K562 (cell line): ENCODE measurements at regions not wholly inside any gene's neighbourhood (a gene's known extent, or its start where the extent isn't known, plus 50 kb on each side); places are given as distances from the start of the nearest gene placed in this dataset.

Source experiments
- ATAC-seq: fragments of 200-7000 bp; cut with Tn5 transposase; 3 replicates; pipeline ENCODE4 v1.9.1; 2020; ENCODE audit warnings: moderate library complexity
- BruUV-seq: library from RNA; stranded (reverse); fragments of 400-500 nt; replicated peaks from 2 replicates; lab custom pipeline; 2021; lab: Mats Ljungman, UMichigan
- CTCF ChIA-PET: fragments of 300-600 bp; formaldehyde crosslinking; extraction: SDS; loops from one replicate; lab custom pipeline; 2021; ENCODE audit warnings: low intra/inter-chr PET ratio; lab: Yijun Ruan, JAX
- POLR2A ChIA-PET: fragments of 300-600, 350-650 bp; sonication (Branson Sonifier 250); formaldehyde crosslinking; extraction: SDS; loops from one replicate; lab custom pipeline; 2021; ENCODE audit warnings: antibody characterized with exemption, inconsistent platforms; lab: Yijun Ruan, JAX
- DNase-seq, 4 experiments: peaks; one replicate each; pipeline versions ENCODE4 v3.0.0 to v3.0.0-alpha.2; 2011 to 2018; ENCODE audit warnings: low spot score in 3 of 4, mixed read lengths in 3 of 4; ENCODE audit errors: extremely low read depth in 1 of 4
- FAIRE-seq: peaks from 2 replicates; lab custom pipeline; 2011; peaks lifted over from hg19 to GRCh38; lab: Jason Lieb, UNC
- H2AFZ ChIP-seq: 2 replicates; pipeline ENCODE4 v1.6.0; 2011; ENCODE audit warnings: low read depth, low read length, control low read depth, inconsistent platforms
- H3K27ac ChIP-seq: fragments of 200-600 bp; 3 replicates; pipeline ENCODE4 v1.8.0; 2011; ENCODE audit warnings: low read depth, mild to moderate bottlenecking, control low read depth, inconsistent platforms, low read length, moderate library complexity, mixed read lengths; ENCODE audit errors: extremely low read depth
- H3K27me3 ChIP-seq, 2 experiments: fragments of 300-600 bp in 1 of 2; 2 replicates in 1 of 2; 3 replicates in 1 of 2; pipeline versions ENCODE4 v1.6.0 to v1.8.0; 2011; ENCODE audit warnings: inconsistent platforms in 2 of 2, low read length in 2 of 2, mild to moderate bottlenecking in 1 of 2, mixed read lengths in 1 of 2, moderate library complexity in 1 of 2; ENCODE audit not compliant: control insufficient read depth in 2 of 2, insufficient read depth in 2 of 2
- H3K36me3 ChIP-seq: fragments of 300-600 bp; 3 replicates; pipeline ENCODE4 v1.8.0; 2011; ENCODE audit warnings: mild to moderate bottlenecking, low read length, inconsistent platforms; ENCODE audit not compliant: control insufficient read depth, insufficient read depth
- H3K4me1 ChIP-seq, 2 experiments: fragments of 200-600 bp in 1 of 2; replicated peaks in 1 of 2; 2 replicates in 1 of 2; 3 replicates in 1 of 2; pipeline versions ENCODE4 v1.5.1 to v1.8.0; 2011; ENCODE audit warnings: inconsistent platforms in 2 of 2, low read length in 2 of 2, mild to moderate bottlenecking in 1 of 2, mixed read lengths in 1 of 2, moderate library complexity in 1 of 2; ENCODE audit not compliant: control insufficient read depth in 2 of 2, insufficient read depth in 2 of 2
- H3K4me2 ChIP-seq: 2 replicates; pipeline ENCODE4 v1.6.1; 2011; ENCODE audit warnings: low read length, control low read depth, inconsistent platforms, mixed read lengths; ENCODE audit not compliant: insufficient read depth
- H3K4me3 ChIP-seq: fragments of 200-600 bp; sonication (generic), shearing (Covaris generic); 2 replicates; pipeline ENCODE4 v1.5.1; 2016; ENCODE audit warnings: control low read depth, inconsistent platforms
- H3K79me2 ChIP-seq: fragments of 200-600 bp; 3 replicates; pipeline ENCODE4 v1.8.0; 2011; ENCODE audit warnings: low read length, inconsistent platforms; ENCODE audit not compliant: control insufficient read depth, insufficient read depth
- H3K9ac ChIP-seq, 2 experiments: 2 replicates each; pipeline versions ENCODE4 v1.6.0 to v1.6.1; 2011; ENCODE audit warnings: low read depth in 2 of 2, low read length in 2 of 2, control low read depth in 1 of 2, inconsistent platforms in 1 of 2, mild to moderate bottlenecking in 1 of 2, mixed read lengths in 1 of 2; ENCODE audit not compliant: insufficient read depth in 1 of 2
- H3K9me1 ChIP-seq: one replicate; pipeline ENCODE4 v1.6.0; 2011; ENCODE audit warnings: inconsistent platforms, mild to moderate bottlenecking, low read length, moderate library complexity; ENCODE audit not compliant: control insufficient read depth, insufficient read depth
- H3K9me3 ChIP-seq: replicated peaks from 2 replicates; pipeline ENCODE4 v1.5.1; 2011; ENCODE audit warnings: low read depth, low read length, inconsistent platforms; ENCODE audit not compliant: control insufficient read depth, insufficient read depth
- H4K20me1 ChIP-seq: replicated peaks from 2 replicates; pipeline ENCODE4 v1.6.1; 2011; ENCODE audit warnings: low read length, inconsistent platforms, mixed read lengths; ENCODE audit not compliant: control insufficient read depth, insufficient read depth
- HOXB6 ChIP-seq: fragments of 250-450 bp; sonication (Bioruptor Pico); IDR thresholded peaks from 2 replicates; pipeline ENCODE4 v1.5.1; 2022; ENCODE audit warnings: mild to moderate bottlenecking, borderline replicate concordance
- ZNF316 ChIP-seq: fragments of 450-650 bp; IDR thresholded peaks from 2 replicates; pipeline ENCODE4 v1.6.1; 2016
- in situ Hi-C: fragments of 300-500 bp; cut with MboI; formaldehyde crosslinking; loops from 4 replicates; pipeline ENCODE4 v1.15.0; 2018; ENCODE audit warnings: inconsistent platforms, mixed read lengths
- intact Hi-C: fragments of 100-400 bp; cut with micrococcal nuclease; formaldehyde crosslinking; loops from 2 replicates; pipeline ENCODE4 v1.14.2; 2022
- TF ChIP-seq, protein P1 (sequence below): fragments of 150-350 bp; IDR thresholded peaks from 2 replicates; pipeline ENCODE4 v1.6.1; 2014; ENCODE audit warnings: low read depth, mild to moderate bottlenecking, low read length, borderline replicate concordance

DNA sequence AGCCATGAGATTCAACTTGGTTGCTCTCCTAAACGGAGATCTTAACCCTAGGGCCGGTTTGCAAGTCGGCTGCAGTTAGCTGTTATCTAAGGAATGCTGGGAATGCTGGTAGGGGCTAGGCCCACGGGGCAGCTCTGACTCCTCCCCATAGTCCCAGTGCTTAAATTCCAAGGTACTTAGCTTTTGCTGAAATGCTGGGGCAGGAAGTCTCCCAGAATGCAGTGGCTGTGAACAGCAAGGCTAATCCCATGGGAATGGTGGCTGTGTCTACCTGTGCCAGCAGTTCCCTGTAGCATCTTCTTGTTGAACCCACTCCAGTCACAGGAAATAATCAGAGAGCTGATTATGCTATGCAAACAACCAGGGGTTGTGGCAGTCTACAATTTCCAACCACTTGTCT, 102.5 kb upstream of the TJP1 start (continued):
- TF ChIP-seq, protein P1, sequence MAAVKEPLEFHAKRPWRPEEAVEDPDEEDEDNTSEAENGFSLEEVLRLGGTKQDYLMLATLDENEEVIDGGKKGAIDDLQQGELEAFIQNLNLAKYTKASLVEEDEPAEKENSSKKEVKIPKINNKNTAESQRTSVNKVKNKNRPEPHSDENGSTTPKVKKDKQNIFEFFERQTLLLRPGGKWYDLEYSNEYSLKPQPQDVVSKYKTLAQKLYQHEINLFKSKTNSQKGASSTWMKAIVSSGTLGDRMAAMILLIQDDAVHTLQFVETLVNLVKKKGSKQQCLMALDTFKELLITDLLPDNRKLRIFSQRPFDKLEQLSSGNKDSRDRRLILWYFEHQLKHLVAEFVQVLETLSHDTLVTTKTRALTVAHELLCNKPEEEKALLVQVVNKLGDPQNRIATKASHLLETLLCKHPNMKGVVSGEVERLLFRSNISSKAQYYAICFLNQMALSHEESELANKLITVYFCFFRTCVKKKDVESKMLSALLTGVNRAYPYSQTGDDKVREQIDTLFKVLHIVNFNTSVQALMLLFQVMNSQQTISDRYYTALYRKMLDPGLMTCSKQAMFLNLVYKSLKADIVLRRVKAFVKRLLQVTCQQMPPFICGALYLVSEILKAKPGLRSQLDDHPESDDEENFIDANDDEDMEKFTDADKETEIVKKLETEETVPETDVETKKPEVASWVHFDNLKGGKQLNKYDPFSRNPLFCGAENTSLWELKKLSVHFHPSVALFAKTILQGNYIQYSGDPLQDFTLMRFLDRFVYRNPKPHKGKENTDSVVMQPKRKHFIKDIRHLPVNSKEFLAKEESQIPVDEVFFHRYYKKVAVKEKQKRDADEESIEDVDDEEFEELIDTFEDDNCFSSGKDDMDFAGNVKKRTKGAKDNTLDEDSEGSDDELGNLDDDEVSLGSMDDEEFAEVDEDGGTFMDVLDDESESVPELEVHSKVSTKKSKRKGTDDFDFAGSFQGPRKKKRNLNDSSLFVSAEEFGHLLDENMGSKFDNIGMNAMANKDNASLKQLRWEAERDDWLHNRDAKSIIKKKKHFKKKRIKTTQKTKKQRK = no peak

DNA sequence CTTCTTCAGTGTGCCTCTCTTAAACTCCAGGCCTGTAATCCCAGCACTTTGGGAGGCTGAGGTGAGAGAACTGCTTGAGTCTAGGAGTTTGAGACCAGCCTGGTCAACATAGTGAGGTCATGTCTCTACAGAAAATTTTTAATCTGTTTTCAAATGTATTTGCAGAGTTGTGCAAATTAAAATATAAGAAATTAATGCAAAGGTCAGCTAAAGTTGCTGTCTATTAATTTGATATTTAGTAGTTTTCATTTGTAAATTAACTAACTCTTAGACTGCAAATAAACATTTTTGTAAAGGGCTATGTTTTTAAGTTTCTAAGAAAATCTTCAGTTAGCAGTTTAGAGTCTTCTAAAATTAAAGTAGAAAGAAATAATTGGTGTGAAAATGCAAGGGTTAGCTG, 99.9 kb upstream of the TJP1 start:
- ChIA-PET CTCF (interaction anchor here (0.6 kb wide), 1 partner anchor 55 kb away, joined by 3 read pairs; no protein-coding TSS in a partner anchor), POLR2A (no interaction called here)
- Histone ChIP-seq H3K4me3 (no peak overlapping the region), H3K4me1 (no peaks in the 10 kb centered on the region), H3K4me2 (no peak overlapping the region), H3K27ac (no peak overlapping the region), H3K9ac (no peak overlapping the region), H3K9me1 (no peaks in the 10 kb centered on the region), H3K27me3 (peaks cover 23 to 27% of the 10 kb centered on the region in 2 experiments), H2AFZ (no peak overlapping the region), H4K20me1 (no peaks in the 10 kb centered on the region; the same call in 1 of the 2 replicates), H3K9me3 (no peaks in the 10 kb centered on the region), H3K36me3 (no peaks in the 10 kb centered on the region), H3K79me2 (no peaks in the 10 kb centered on the region)
- in situ Hi-C loops = loop anchor here (10.0 kb wide), 1 partner anchor 227 kb away; no protein-coding TSS in a partner anchor
- no peak for TF ChIP-seq HOXB6 (CRISPR knock-in tag)
- peak; percentile 31 for TF ChIP-seq ZNF316
- no TSS peak for BruUV-seq
- DNase-seq (no peak), FAIRE-seq (no peak), ATAC-seq (no peak)
- intact Hi-C loops = no loop called here
